HG03439 (cell line): ENCODE measurements at regions not wholly inside any gene's neighbourhood (a gene's known extent, or its start where the extent isn't known, plus 50 kb on each side); places are given as distances from the start of the nearest gene placed in this dataset.

Experiments used
- ATAC-seq: cut with Tn5 transposase; IDR thresholded peaks from one replicate; pipeline ENCODE4 v1.9.1; 2021; ENCODE audit warnings: mild to moderate bottlenecking, moderate library complexity; ENCODE audit not compliant: unreplicated experiment

GRCh38 chr13:34431827-34432581 lies 510.1 kb upstream of the NBEA start:
- ATAC-seq: no peak

- ATAC-seq: no peak
These were observed 506.7 kb upstream of the NBEA start for GRCh38 chr13:34435338-34435737.

DNA sequence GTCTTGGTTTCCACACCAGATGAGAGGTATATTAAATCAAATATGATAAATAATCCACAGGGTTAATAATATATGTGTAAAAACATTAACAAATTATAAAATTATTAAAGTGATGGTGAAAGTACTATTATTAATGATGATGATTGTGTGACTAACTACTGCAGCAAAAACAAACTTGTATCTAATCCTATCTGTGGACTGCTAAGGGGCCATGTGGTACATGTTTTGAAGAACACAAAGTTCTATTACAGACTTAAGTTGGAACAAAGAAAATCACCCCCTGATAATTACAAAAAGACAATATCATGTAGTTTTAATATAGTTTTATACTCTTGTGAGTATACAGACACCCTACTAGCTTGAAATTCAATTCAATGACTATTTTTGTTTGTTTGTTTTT lies 504.2 kb upstream of the NBEA start:
- ATAC-seq: no peak

- no peak for ATAC-seq
These were observed 489.2 kb upstream of the NBEA start for GRCh38 chr13:34452831-34453230.

DNA sequence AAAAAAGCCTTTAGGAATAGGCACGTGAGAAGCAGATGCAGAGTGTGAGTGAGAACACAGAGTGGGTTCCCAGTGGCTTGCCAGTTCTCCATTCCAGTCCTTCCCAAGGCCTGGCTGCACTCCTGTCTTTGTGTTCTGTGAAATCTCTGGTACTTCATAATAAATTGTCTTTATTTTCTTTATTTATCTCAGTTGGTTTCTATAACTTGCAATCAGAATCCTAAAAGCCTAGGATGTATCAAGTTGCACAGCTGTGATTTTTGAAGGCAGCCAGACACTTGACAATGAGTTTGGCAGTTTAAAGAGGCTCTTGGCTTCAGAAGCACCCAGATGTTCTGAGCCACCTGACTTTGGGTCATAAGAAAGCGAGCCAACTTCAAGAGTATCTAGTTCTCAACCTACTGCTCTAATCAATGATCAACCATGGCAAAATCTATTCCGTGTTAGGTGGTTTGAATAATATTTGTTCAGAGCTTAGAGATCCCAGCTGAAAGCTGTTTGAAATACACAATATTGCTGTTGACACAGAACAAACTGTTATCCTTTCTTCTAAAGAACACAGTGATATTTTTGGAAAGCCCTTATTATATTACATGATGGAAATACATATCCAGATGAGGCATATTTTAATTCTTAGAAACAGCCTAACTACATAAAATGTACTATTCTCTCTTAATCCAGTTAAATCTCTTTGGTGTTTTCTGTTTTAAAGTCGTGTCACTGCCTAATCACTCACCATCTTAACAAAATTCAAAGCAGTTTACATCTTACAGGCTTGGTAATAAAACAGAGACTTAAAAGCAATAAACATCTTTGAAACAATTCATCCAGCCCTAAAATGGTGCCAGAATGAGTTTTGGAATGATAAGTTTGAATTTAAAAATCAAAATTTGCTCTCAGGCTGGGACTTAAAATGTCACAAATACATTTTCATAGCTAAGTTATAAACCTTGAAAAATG lies 483.0 kb upstream of the NBEA start:
- no peak for ATAC-seq

- no peak for ATAC-seq
These were observed 482.2 kb upstream of the NBEA start for GRCh38 chr13:34459856-34460255.

DNA sequence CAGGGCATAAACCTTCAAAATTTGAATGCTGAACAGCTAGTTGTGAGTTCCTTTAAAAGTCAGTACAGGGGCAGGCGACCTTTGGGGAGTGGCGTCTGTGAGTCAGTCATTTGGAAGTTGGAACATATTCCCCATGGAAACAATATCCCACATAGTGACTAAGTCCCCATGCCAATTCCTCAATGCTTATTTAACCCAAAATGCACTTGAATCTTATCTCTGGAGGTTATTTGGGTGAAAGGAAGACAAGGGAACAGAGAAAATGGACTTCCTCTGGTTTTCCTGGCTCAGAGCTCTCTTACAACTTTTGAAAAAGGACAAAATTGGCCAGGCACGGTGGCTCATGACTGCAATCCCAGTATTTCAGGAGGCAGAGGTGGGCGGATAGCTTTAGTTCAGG lies 479.2 kb upstream of the NBEA start:
- ATAC-seq: no peak

DNA sequence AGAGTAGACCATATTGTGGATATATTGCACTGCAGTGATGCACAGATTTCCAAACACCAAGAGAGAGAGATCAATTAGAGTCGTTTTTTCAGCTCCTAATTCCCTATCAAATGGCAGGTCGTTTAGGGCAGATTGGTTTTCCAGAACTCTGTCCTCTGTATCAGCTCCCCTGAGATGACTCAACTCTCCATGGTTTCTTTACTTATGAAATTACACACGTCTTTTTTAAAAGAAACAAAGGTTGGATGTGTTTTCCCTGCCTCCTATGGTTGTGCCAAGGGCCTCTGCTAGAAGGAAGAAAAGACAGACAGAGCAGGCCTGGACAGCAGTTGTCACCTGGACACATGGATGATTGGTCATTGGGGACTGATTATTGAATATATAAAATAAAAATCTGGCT lies 478.1 kb upstream of the NBEA start:
- ATAC-seq: no peak

GRCh38 chr13:34465423-34465922 lies 476.6 kb upstream of the NBEA start:
- no peak for ATAC-seq

GRCh38 chr13:34466301-34466700 lies 475.8 kb upstream of the NBEA start:
- no peak for ATAC-seq

DNA sequence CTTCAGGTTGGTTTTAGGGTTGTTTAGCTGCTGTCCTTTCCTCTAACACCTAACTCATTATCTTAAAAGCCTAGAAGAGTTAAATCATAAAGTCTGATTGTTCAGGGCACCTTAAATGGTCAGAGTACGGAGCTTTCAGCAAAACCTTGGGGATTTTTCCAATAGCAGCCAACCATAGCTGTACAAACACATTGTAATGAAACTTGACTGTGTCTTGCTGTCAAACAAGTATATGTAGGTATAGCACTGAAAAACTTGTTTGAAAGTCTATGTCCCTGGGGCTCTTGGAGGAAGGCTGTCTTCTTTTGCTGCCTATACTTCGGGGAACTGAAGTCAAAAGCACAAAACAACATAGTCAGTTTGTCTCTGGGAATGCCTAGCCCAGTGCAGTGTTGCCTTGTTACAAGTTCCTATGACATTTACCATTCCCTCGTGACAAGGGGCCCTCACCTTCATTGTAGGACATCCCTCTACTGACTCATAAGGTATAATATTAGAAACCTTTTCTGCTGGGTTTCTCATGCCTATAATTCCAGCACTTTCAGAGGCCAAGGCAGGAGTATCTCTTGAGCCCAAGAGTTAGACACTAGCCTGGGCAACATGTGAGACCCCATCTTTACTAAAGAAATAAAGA lies 474.5 kb upstream of the NBEA start:
- ATAC-seq: no peak

- ATAC-seq: no peak
These were observed 472.7 kb upstream of the NBEA start for GRCh38 chr13:34469196-34469986.

DNA sequence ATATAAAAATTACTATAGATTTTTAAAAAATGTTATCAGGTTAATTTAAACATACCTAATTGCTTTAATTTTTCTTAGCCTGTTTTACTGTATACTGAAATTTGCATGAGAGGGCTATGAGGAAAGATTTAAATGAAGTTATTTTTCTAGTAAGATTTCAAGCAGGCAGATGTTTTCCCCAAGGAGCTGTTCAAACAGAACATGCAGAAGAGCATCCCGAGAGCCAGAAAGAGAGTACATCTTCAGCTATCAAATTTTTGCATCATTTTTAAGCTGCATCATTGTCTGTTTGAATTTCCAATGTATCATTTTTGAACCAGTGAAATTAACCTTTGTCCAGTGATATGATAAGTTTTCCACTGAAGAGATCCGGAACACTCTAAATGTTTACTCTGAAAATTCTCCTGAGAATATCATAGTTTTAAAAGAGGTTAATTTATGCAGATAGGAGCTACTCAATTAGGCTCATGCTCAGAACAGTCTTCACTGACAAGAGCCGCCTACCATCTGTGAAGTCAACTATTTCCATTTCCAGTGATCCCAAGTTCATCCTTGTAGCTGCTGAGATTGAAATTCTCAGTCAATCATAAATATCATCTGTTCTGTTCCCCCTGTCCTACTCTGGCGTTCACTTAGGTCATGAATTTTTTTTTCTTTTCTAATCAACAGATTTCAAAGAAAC lies 467.7 kb upstream of the NBEA start:
- no peak for ATAC-seq

GRCh38 chr13:34478376-34478775 lies 463.7 kb upstream of the NBEA start:
- ATAC-seq: no peak

GRCh38 chr13:34502011-34502410 lies 440.1 kb upstream of the NBEA start:
- no peak for ATAC-seq

DNA sequence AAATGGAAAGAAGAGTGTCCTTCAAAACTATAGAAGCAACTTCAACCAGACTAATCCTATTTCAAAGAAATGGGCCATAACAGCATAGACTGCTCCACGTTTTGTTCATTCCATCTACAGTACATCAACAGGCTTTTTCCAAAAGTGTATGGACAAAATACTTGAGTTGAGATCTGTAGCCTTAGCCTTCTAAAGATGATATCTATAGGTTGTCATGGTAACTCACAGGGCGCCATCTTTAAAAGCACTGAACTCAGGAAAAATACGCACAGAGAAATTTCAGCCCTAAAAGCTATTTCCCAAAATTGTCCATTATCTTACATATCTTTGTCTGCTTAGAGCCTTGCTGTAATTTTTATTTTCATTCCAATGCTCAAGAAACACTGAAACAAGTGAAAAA lies 439.4 kb upstream of the NBEA start:
- ATAC-seq: no peak

DNA sequence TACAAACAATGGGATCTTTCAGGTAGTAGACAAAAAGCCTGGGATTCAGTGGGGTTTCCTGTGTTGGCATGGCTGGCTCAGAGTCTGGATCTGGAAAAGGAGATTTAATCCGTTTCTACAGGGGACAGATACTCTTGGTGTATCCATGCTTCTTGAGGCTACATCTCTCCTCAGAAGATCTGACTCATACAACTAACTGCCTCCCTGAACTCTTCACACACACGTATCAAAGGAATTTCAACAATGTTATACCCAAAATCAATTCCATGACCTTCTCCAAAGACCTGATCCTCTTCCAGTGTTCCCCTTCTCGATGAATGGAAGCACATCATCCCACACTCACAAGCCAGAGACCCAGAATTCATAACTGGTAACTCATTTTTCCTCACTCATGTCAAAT lies 435.3 kb upstream of the NBEA start:
- no peak for ATAC-seq

DNA sequence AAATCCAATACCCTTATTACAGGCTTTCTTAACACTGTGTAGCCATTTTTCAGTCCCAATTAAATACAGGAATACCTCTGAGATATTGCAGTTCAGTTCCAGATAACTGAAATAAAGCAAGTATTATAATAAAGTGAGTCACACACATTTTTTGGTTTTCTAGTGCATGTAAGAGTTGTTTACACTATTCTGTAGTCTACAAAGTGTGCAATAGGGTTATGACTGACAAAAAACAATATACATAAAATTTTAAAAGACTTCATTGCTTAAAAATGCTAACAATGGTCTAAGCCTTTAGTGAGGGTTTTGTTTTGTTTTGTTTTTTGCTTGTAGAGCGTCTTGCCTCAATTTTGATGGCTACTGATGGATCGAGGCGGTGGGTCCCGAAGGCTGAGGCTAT lies 434.4 kb upstream of the NBEA start:
- no peak for ATAC-seq

GRCh38 chr13:34512817-34513216 lies 429.3 kb upstream of the NBEA start:
- ATAC-seq: no peak

- no peak for ATAC-seq
These were observed 428.5 kb upstream of the NBEA start for GRCh38 chr13:34513526-34513925.
